Type B pancreatic cell (in vitro differentiated cells): ENCODE measurements at regions not wholly inside any gene's neighbourhood (a gene's known extent, or its start where the extent isn't known, plus 50 kb on each side); places are given as distances from the start of the nearest gene placed in this dataset.
"Not testable (repeated sequence)": the region's sequence is repeated elsewhere in the genome, so short reads cannot be mapped to it uniquely, and the experiment has no call there.

Experiments
- DNase-seq: peaks from one replicate; pipeline ENCODE4 v3.0.0; 2021; ENCODE audit warnings: mixed read lengths; ENCODE audit not compliant: unreplicated experiment; ENCODE audit errors: extremely low spot score
- H3K27ac Mint-ChIP-seq: 2 replicates; pipeline ENCODE4 v1.8.0; 2021; ENCODE audit warnings: mild to moderate bottlenecking, mixed read lengths
- H3K27me3 Mint-ChIP-seq: 2 replicates; pipeline ENCODE4 v1.8.0; 2021; ENCODE audit warnings: mixed read lengths
- H3K36me3 Mint-ChIP-seq: 2 replicates; pipeline ENCODE4 v1.8.0; 2021; ENCODE audit warnings: mixed read lengths
- H3K4me1 Mint-ChIP-seq: one replicate; pipeline ENCODE4 v1.8.0; 2021; ENCODE audit warnings: mixed read lengths; ENCODE audit not compliant: unreplicated experiment
- H3K4me3 Mint-ChIP-seq: 2 replicates; pipeline ENCODE4 v1.8.0; 2021; ENCODE audit warnings: mild to moderate bottlenecking, mixed read lengths
- H3K9me3 Mint-ChIP-seq: 2 replicates; pipeline ENCODE4 v1.8.0; 2021; ENCODE audit warnings: mixed read lengths
- TF ChIP-seq, protein P1 (sequence below): fragments of 200-600 bp; sonication (generic); conservative IDR thresholded peaks from 2 replicates; pipeline ENCODE4 v1.5.0; 2021; ENCODE audit warnings: antibody characterized with exemption, mild to moderate bottlenecking

DNA sequence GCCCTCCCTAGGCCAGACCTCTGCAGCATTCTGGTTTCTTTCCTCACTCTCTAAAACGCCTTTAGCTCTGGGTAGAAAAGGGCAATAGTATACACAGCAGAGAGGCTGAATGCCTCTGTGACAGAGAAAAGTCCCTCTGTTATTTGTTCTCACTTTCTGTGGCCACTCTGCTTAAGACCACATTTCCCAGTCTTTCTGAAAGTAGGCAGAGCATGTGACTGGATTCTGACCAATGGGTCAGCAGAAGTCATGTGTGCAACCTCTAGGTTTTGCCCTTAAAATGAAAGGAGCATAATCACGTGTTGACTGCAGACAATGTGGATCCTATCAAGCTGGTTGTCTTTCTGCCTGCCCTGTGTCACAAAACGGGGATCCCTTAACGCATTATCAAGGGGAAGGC is 79.7 kb upstream of the MARK1 start:
- no peak for DNase-seq
- Mint-ChIP-seq H3K9me3 (peaks cover 13% of the 10 kb centered on the region), H3K4me3 (no peak overlapping the region), H3K36me3 (peaks cover 6% of the 10 kb centered on the region), H3K27ac (no peak overlapping the region), H3K27me3 (no peaks in the 10 kb centered on the region), H3K4me1 (peaks cover 18% of the 10 kb centered on the region)
- TF ChIP-seq, protein P1, sequence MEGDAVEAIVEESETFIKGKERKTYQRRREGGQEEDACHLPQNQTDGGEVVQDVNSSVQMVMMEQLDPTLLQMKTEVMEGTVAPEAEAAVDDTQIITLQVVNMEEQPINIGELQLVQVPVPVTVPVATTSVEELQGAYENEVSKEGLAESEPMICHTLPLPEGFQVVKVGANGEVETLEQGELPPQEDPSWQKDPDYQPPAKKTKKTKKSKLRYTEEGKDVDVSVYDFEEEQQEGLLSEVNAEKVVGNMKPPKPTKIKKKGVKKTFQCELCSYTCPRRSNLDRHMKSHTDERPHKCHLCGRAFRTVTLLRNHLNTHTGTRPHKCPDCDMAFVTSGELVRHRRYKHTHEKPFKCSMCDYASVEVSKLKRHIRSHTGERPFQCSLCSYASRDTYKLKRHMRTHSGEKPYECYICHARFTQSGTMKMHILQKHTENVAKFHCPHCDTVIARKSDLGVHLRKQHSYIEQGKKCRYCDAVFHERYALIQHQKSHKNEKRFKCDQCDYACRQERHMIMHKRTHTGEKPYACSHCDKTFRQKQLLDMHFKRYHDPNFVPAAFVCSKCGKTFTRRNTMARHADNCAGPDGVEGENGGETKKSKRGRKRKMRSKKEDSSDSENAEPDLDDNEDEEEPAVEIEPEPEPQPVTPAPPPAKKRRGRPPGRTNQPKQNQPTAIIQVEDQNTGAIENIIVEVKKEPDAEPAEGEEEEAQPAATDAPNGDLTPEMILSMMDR = no peak

DNA sequence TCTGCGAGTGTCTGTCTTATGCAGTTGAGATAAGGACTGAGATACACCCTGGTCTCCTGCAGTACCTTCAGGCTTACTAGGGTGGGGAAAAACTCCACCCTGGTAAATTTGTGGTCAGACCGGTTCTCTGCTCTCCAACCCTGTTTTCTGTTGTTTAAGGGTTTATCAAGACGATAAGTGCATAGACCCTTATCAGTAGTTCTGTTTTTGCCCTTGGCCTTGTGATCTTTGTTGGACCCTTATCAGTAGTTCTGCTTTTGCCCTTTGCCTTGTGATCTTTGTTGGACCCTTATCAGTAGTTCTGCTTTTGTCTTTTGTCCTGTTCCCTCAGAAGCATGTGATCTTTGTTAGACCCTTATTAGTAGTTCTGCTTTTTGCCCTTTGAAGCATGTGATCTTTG is 83.3 kb upstream of the MARK1 start:
- not testable (repeated sequence) for DNase-seq, H3K27me3 Mint-ChIP-seq, H3K9me3 Mint-ChIP-seq, H3K4me1 Mint-ChIP-seq, H3K36me3 Mint-ChIP-seq
- H3K4me3 Mint-ChIP-seq = peak overlapping the region; percentile 48
- peak overlapping the region; percentile 19 for H3K27ac Mint-ChIP-seq

DNA sequence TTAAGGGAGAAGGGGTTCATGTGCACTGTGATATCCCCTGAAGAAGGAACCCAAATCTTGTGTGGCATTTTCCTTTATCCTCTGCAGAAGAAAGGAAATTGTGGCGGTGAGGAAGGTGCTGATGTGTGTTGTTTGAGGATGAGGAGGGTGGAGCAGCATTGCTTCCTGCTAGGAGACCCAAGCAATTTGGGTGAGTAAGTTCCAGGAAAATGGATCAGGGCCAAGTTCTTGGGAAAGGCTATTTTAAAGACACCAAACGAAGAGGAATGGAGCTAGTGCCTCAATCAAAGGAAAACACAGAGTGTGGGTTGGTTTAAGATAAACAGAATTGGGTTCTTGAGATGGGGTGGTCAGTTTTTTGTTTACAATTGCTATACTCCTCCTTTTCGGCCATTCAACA is 86.7 kb upstream of the MARK1 start:
- Mint-ChIP-seq H3K4me3 (no peak overlapping the region), H3K27me3 (no peaks in the 10 kb centered on the region), H3K9me3 (peaks cover 7% of the 10 kb centered on the region), H3K27ac (no peak overlapping the region), H3K4me1 (peaks cover 5% of the 10 kb centered on the region), H3K36me3 (peaks cover 6% of the 10 kb centered on the region)
- TF ChIP-seq, protein P1 = no peak
- DNase-seq = no peak

DNA sequence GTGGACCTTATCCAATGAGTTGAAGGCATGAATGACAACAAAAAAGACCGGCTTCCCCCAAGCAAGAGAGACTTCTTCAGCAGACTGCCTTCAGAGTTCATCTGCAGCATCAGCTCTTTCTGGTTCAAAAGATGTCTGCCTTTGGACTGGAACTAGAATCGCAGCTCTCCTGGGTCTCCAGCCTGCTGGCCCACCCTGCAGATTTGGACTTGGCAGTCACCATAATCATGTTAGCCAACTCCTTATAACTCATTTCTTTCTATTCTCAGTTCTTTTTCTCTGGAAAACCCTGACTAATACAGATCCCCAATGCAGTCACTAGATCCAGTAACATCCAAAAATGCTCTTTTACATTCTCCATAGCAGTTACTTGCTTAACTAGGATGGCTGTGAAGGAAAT is 89.2 kb upstream of the MARK1 start:
- Mint-ChIP-seq H3K36me3 (no peaks in the 10 kb centered on the region), H3K9me3 (no peaks in the 10 kb centered on the region), H3K27me3 (no peaks in the 10 kb centered on the region), H3K4me3 (no peak overlapping the region), H3K27ac (no peak overlapping the region), H3K4me1 (no peaks in the 10 kb centered on the region)
- TF ChIP-seq, protein P1 = no peak
- DNase-seq = no peak

DNA sequence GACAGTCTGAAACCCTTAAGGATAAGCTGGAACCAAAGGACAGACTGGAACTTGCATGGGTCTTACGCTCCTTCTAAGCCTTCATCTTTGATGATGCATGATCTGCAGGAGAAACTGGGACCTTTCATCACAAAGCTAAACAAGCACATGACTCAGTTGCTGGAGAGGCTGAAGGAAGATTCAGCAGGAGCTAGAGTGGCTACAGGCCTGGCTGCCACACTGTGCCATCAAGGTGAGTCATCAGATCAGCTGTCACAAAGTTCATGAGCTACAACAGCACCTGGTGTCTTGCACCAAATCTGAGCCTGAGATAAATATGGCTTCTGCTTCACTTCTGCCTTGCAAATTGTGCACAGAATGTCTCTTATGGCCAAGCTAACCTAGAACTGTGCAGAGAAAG is 95.5 kb upstream of the MARK1 start:
- Mint-ChIP-seq H3K27me3 (no peaks in the 10 kb centered on the region), H3K4me3 (no peak overlapping the region), H3K9me3 (no peaks in the 10 kb centered on the region), H3K36me3 (no peaks in the 10 kb centered on the region), H3K4me1 (no peaks in the 10 kb centered on the region), H3K27ac (no peak overlapping the region)
- DNase-seq = no peak
- TF ChIP-seq, protein P1 = no peak

DNA sequence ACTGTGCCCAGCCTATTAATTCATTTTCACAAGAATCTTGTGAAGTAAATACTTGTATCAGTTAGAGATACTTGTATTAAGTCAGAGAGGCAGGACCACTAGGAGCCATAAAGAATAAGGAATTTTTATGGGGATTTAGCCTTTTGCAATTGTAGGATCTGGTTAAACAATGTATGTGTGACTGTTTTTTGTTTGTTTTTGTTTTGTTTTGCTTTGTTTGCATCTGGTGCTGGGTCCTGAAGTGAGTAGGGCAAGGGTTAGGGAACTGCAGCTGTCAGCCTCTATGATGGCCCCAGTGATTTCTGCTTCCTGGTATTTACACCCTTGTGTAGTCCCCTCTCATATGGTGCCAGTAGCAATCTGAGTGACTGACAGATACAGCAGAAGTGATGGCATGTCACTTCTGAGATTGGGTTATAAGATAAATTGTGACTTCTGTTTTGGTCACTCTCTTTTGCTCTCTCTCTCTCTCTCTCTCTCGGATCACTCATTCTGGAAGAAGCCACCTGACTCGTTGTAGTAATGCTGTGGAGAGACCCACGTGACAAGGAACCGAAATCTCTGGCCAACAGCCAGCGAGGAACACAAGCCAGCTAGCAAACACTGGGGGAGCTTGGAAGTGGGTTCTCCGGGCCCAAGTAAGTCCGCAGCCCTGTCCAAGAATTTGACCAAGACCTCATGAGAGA is 96.2 kb upstream of the MARK1 start:
- Mint-ChIP-seq H3K4me1 (no peaks in the 10 kb centered on the region), H3K27me3 (no peaks in the 10 kb centered on the region), H3K36me3 (no peaks in the 10 kb centered on the region), H3K9me3 (no peaks in the 10 kb centered on the region), H3K27ac (no peak overlapping the region), H3K4me3 (no peak overlapping the region)
- no peak for DNase-seq
- TF ChIP-seq, protein P1 = no peak
